Mucosa of descending colon (tissue), 3 donors: ENCODE measurements at regions not wholly inside any gene's neighbourhood (a gene's known extent, or its start where the extent isn't known, plus 50 kb on each side); places are given as distances from the start of the nearest gene placed in this dataset.

Source experiments
- ATAC-seq: fragments of 200-7000 bp; cut with Tn5 transposase; one replicate; pipeline ENCODE4 v1.9.1; 2020; ENCODE audit warnings: mild to moderate bottlenecking, moderate library complexity
- DNase-seq, 3 donors: peaks; one replicate each; pipeline ENCODE4 v3.0.0-alpha.2; 2020
- H3K36me3 ChIP-seq: fragments of 200-600 bp; one replicate; pipeline ENCODE4 v1.8.0; 2021; ENCODE audit warnings: low read depth, mild to moderate bottlenecking
- H3K4me1 ChIP-seq: fragments of 200-600 bp; one replicate; pipeline ENCODE4 v1.8.0; 2021; ENCODE audit warnings: low read depth, mild to moderate bottlenecking
- H3K4me3 ChIP-seq: fragments of 200-600 bp; one replicate; pipeline ENCODE4 v1.8.0; 2021; ENCODE audit warnings: mild to moderate bottlenecking
- H3K9me3 ChIP-seq: fragments of 200-600 bp; one replicate; pipeline ENCODE4 v1.8.0; 2021; ENCODE audit warnings: mild to moderate bottlenecking
- CTCF ChIP-seq: fragments of 200-600 bp; IDR thresholded peaks from one replicate; pipeline ENCODE4 v1.8.0; 2022; ENCODE audit warnings: antibody characterized with exemption, mild to moderate bottlenecking
- intact Hi-C, 2 donors: fragments of 100-400 bp; cut with DNase I in 1 of 2; cut with micrococcal nuclease in 1 of 2; formaldehyde crosslinking; loops; one replicate each; pipeline versions ENCODE4 v1.11.0 to v1.11.1; 2022; cut with DNase I, micrococcal nuclease
- donor health status: DM: no; HTN: no; CAD: no; lungs with moderate emphysema.
- donor health status: DM: no; HTN: no; CAD: no.
- donor health status: DM: no; HTN: yes; CAD: no.

GRCh38 chr12:100721169-100721568, 73.4 kb upstream of the ANO4 start:
- Histone ChIP-seq H3K9me3 (no peaks in the 10 kb centered on the region), H3K4me1 (peaks cover 5% of the 10 kb centered on the region), H3K36me3 (no peaks in the 10 kb centered on the region), H3K4me3 (no peak overlapping the region)
- DNase-seq (peak in 1 of 3 donors; percentile 48), ATAC-seq (peak; percentile 79)
- no peak for TF ChIP-seq CTCF
- intact Hi-C loops: no loop called here

GRCh38 chr12:100724071-100724470, 70.5 kb upstream of the ANO4 start:
- Histone ChIP-seq H3K9me3 (no peaks in the 10 kb centered on the region), H3K4me1 (no peaks in the 10 kb centered on the region), H3K4me3 (no peak overlapping the region), H3K36me3 (no peaks in the 10 kb centered on the region)
- intact Hi-C loops: no loop called here
- DNase-seq (no peak), ATAC-seq (no peak)
- no peak for TF ChIP-seq CTCF

- intact Hi-C loops: no loop called here
- peak; percentile 30 for ATAC-seq
Observed at GRCh38 chr12:100733817-100734593, 60.6 kb upstream of the ANO4 start.

GRCh38 chr12:100737168-100737567, 57.4 kb upstream of the ANO4 start:
- no peaks in the 10 kb centered on the region for H3K36me3 ChIP-seq
- no peak for TF ChIP-seq CTCF
- no peaks in the 10 kb centered on the region for H3K9me3 ChIP-seq
- no peak for DNase-seq
- no peak for ATAC-seq
- H3K4me1 ChIP-seq: no peaks in the 10 kb centered on the region
- no peak overlapping the region for H3K4me3 ChIP-seq
- intact Hi-C loops: no loop called here

More at GRCh38 chr12:100733817-100734593, 60.6 kb upstream of the ANO4 start:
- H3K9me3 ChIP-seq: no peaks in the 10 kb centered on the region
- no peak for TF ChIP-seq CTCF
- H3K36me3 ChIP-seq: no peaks in the 10 kb centered on the region
- no peak for DNase-seq
- H3K4me1 ChIP-seq: no peaks in the 10 kb centered on the region
- H3K4me3 ChIP-seq: no peak overlapping the region

- no peak for TF ChIP-seq CTCF
- ATAC-seq (no peak), DNase-seq (no peak)
- intact Hi-C loops: no loop called here
- H3K36me3 ChIP-seq: no peaks in the 10 kb centered on the region
- H3K4me3 ChIP-seq: no peak overlapping the region
- H3K9me3 ChIP-seq: no peaks in the 10 kb centered on the region
- H3K4me1 ChIP-seq: no peaks in the 10 kb centered on the region
Observed at GRCh38 chr12:100738086-100738485, 56.5 kb upstream of the ANO4 start.
